ENCODE measurements at regions not wholly inside any gene's neighbourhood (a gene's known extent, or its start where the extent isn't known, plus 50 kb on each side); places are given as distances from the start of the nearest gene placed in this dataset.

- H3K27me3 ChIP-seq (ENCODE audit: control insufficient read depth in 4 of 4, insufficient read depth in 4 of 4, low read length in 3 of 4) = no peaks in the 10 kb centered on the region
- H3K4me1 ChIP-seq (ENCODE audit: control insufficient read depth in 4 of 4, insufficient read depth in 4 of 4, low read length in 3 of 4) = peaks cover 0 to 1% (median 0%) of the 10 kb centered on the region in 4 donors
- peak; percentile 81 to 88 for TF ChIP-seq RAD21 (IDR thresholded peaks at IDR 0.05)
- TF ChIP-seq ATF3 (IDR thresholded peaks at IDR 0.05) = no peak
- no peak for TF ChIP-seq GABPA (IDR thresholded peaks at IDR 0.05 in 1 of 2, conservative IDR thresholded peaks at IDR 0.05 in 1 of 2)
- no peak for TF ChIP-seq FOXA2 (IDR thresholded peaks at IDR 0.05)
- TF ChIP-seq SP1 (IDR thresholded peaks at IDR 0.05) = no peak
- TF ChIP-seq CTCF (IDR thresholded peaks at IDR 0.05; ENCODE audit: low read depth, low read length, missing input control) = peak; percentile 60
- TF ChIP-seq TAF1 (conservative IDR thresholded peaks at IDR 0.05) = no peak
- TF ChIP-seq NR2F2 (IDR thresholded peaks at IDR 0.05) = no peak
- TF ChIP-seq ZBTB33 (IDR thresholded peaks at IDR 0.05) = no peak
- no peak for TF ChIP-seq HNF4G (IDR thresholded peaks at IDR 0.05)
- no peak for TF ChIP-seq FOXA1 (IDR thresholded peaks at IDR 0.05)
- TF ChIP-seq RXRA (IDR thresholded peaks at IDR 0.05) = no peak
- TF ChIP-seq EGR1 (IDR thresholded peaks at IDR 0.05; ENCODE audit: low read depth in 2 of 2) = no peak
- H3K36me3 ChIP-seq (ENCODE audit: control insufficient read depth in 4 of 4, insufficient read depth in 3 of 4, low read depth in 1 of 4, low read length in 3 of 4) = no peaks in the 10 kb centered on the region
- no peak for DNase-seq (ENCODE audit: low spot score)
- H3K27ac ChIP-seq (ENCODE audit: low read depth in 1 of 2, low read length in 2 of 2) = no peak overlapping the region
- WGBS = 79% methylated on average over 2 of the region's 2 CpGs
- no peaks in the 10 kb centered on the region for H3K9me3 ChIP-seq (ENCODE audit: control insufficient read depth in 4 of 4, low read length in 3 of 4)
- no peak overlapping the region for H3K4me3 ChIP-seq (ENCODE audit: low read depth in 1 of 3, low read length in 3 of 3)
- H3K9ac ChIP-seq (ENCODE audit: low read depth in 1 of 2, low read length in 2 of 2) = no peak overlapping the region
These were observed 507.7 kb downstream of the FAM181B start for GRCh38 chr11:82225930-82226329.

- H3K27ac ChIP-seq (ENCODE audit: low read depth in 1 of 2, low read length in 2 of 2) = no peak overlapping the region
- peaks cover 0 to 1% (median 0%) of the 10 kb centered on the region in 4 donors for H3K4me1 ChIP-seq (ENCODE audit: control insufficient read depth in 4 of 4, insufficient read depth in 4 of 4, low read length in 3 of 4)
- TF ChIP-seq GABPA (IDR thresholded peaks at IDR 0.05 in 1 of 2, conservative IDR thresholded peaks at IDR 0.05 in 1 of 2) (no peak), EGR1 (IDR thresholded peaks at IDR 0.05; ENCODE audit: low read depth in 2 of 2) (no peak), CTCF (IDR thresholded peaks at IDR 0.05; ENCODE audit: low read depth, low read length, missing input control) (no peak), HNF4G (IDR thresholded peaks at IDR 0.05) (no peak), MAX (IDR thresholded peaks at IDR 0.05) (no peak), FOXA1 (IDR thresholded peaks at IDR 0.05) (no peak), NR2F2 (IDR thresholded peaks at IDR 0.05) (no peak), FOXA2 (IDR thresholded peaks at IDR 0.05) (no peak), JUND (IDR thresholded peaks at IDR 0.05) (no peak), HNF4A (conservative IDR thresholded peaks at IDR 0.05) (no peak)
- H3K9ac ChIP-seq (ENCODE audit: low read depth in 1 of 2, low read length in 2 of 2) = no peak overlapping the region
- no peaks in the 10 kb centered on the region for H3K36me3 ChIP-seq (ENCODE audit: control insufficient read depth in 4 of 4, insufficient read depth in 3 of 4, low read depth in 1 of 4, low read length in 3 of 4)
- DNase-seq (ENCODE audit: low spot score) = no peak
- H3K27me3 ChIP-seq (ENCODE audit: control insufficient read depth in 4 of 4, insufficient read depth in 4 of 4, low read length in 3 of 4) = no peaks in the 10 kb centered on the region
- no peak overlapping the region for H3K4me3 ChIP-seq (ENCODE audit: low read depth in 1 of 3, low read length in 3 of 3)
- H3K9me3 ChIP-seq (ENCODE audit: control insufficient read depth in 4 of 4, low read length in 3 of 4) = no peaks in the 10 kb centered on the region
- WGBS = 85% methylated on average over 2 of the region's 2 CpGs
These were observed 508.2 kb downstream of the FAM181B start for GRCh38 chr11:82225502-82225901.

Measured in liver (tissue), 8 donors.